OCI-LY7 (cell line): ENCODE measurements at regions not wholly inside any gene's neighbourhood (a gene's known extent, or its start where the extent isn't known, plus 50 kb on each side); places are given as distances from the start of the nearest gene placed in this dataset.

ENCODE experiments used
- BruUV-seq: library from RNA; stranded (reverse); fragments of 400-500 nt; replicated peaks from 2 replicates; lab custom pipeline; 2021; lab: Mats Ljungman, UMichigan
- CTCF ChIA-PET: fragments of 300-600 bp; sonication (Branson Sonifier 250); formaldehyde crosslinking; loops from one replicate; lab custom pipeline; 2022; ENCODE audit warnings: antibody characterized with exemption; ENCODE audit not compliant: unreplicated experiment; lab: Charles Lee
- POLR2A ChIA-PET: fragments of 300-600 bp; sonication (Branson Sonifier 250); formaldehyde crosslinking; loops from one replicate; lab custom pipeline; 2022; ENCODE audit warnings: antibody characterized with exemption; lab: Charles Lee
- DNase-seq: peaks from one replicate; pipeline ENCODE4 v3.0.0-alpha.2; 2015; ENCODE audit warnings: low spot score
- H2AFZ ChIP-seq: fragments of 200-600 bp; sonication (generic), shearing (Covaris generic); 2 replicates; pipeline ENCODE4 v1.6.1; 2014; ENCODE audit warnings: mild to moderate bottlenecking, antibody characterized with exemption, low read length, moderate library complexity
- H3K27ac ChIP-seq: fragments of 200-600 bp; sonication (generic); 2 replicates; pipeline ENCODE4 v1.5.1; 2014; ENCODE audit warnings: mixed run types, low read depth, mild to moderate bottlenecking, moderate library complexity, low read length, inconsistent platforms; ENCODE audit not compliant: poor library complexity, severe bottlenecking
- H3K36me3 ChIP-seq: fragments of 200-600 bp; sonication (generic); 2 replicates; pipeline ENCODE4 v1.6.1; 2014; ENCODE audit warnings: mild to moderate bottlenecking, antibody characterized with exemption, low read length, moderate library complexity, mixed read lengths; ENCODE audit not compliant: insufficient read depth
- H3K4me1 ChIP-seq: fragments of 200-600 bp; sonication (generic); 2 replicates; pipeline ENCODE4 v1.5.1; 2014; ENCODE audit warnings: mild to moderate bottlenecking, low read length; ENCODE audit not compliant: insufficient read depth, poor library complexity, severe bottlenecking
- H3K4me2 ChIP-seq: fragments of 200-600 bp; sonication (generic); 2 replicates; pipeline ENCODE4 v1.6.1; 2014; ENCODE audit warnings: mild to moderate bottlenecking, low read length
- H3K4me3 ChIP-seq: fragments of 200-600 bp; sonication (generic); 2 replicates; pipeline ENCODE4 v1.5.1; 2014; ENCODE audit warnings: mild to moderate bottlenecking, low read depth, low read length; ENCODE audit not compliant: poor library complexity, severe bottlenecking
- H3K79me2 ChIP-seq: fragments of 200-600 bp; sonication (generic); 2 replicates; pipeline ENCODE4 v1.6.1; 2016; ENCODE audit warnings: low read depth, mild to moderate bottlenecking, low read length, moderate library complexity, mixed read lengths; ENCODE audit not compliant: insufficient read depth
- H3K9me2 ChIP-seq: fragments of 200-600 bp; sonication (generic); 2 replicates; pipeline ENCODE4 v1.6.1; 2016; ENCODE audit warnings: mild to moderate bottlenecking, low read length, mixed read lengths; ENCODE audit not compliant: insufficient read depth
- H3K9me3 ChIP-seq: fragments of 200-600 bp; sonication (generic); 2 replicates; pipeline ENCODE4 v1.6.1; 2014; ENCODE audit warnings: mild to moderate bottlenecking, mixed run types, low read length, mixed read lengths
- H4K20me1 ChIP-seq: fragments of 200-600 bp; sonication (generic); 2 replicates; pipeline ENCODE4 v1.6.1; 2014; ENCODE audit warnings: mild to moderate bottlenecking, antibody characterized with exemption, low read length, moderate library complexity, mixed read lengths; ENCODE audit not compliant: insufficient read depth
- CTCF ChIP-seq: fragments of 200-600 bp; sonication (generic); conservative IDR thresholded peaks from 2 replicates; pipeline ENCODE4 v1.5.1; 2014; ENCODE audit warnings: mild to moderate bottlenecking, antibody characterized with exemption, low read length, moderate library complexity, mixed read lengths
- EZH2phosphoT487 ChIP-seq: fragments of 200-600 bp; sonication (generic); IDR thresholded peaks from 2 replicates; pipeline ENCODE4 v1.6.1; 2018; ENCODE audit warnings: low read depth, borderline replicate concordance, mild to moderate bottlenecking, mixed run types, antibody characterized with exemption, low read length, moderate library complexity, mixed read lengths
- intact Hi-C: fragments of 100-400 bp; cut with micrococcal nuclease; formaldehyde crosslinking; loops from one replicate; pipeline ENCODE4 v1.10.0; 2022; ENCODE audit not compliant: unreplicated experiment

DNA sequence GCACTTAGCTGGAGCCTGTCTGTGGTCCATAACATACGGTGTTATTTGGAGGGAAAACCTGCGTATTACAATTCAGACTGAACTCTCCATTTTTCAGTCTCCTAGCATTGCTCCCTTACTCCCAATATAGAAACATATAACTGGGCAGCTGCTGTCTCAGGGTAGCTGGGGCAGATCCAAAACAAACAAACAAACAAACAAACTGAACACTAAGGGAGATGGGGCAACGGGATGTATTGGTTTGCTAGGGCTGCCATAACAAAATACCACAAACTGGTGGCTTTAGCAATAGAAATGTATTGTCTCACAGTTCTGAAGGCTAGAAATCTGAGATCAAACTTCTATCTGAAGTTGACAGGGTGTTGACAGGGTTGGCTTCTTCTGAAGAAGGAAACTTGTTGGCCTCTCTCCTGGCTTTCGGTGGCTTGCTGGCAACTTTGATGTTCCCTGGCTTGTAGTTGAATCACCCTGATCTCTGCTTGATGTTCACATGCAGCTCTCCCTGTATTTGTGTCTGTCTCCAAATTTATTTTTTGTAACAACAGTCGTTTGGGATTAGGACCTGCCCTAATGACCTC is 329.3 kb upstream of the ZNF804A start:
- H3K4me1 ChIP-seq: no peaks in the 10 kb centered on the region
- H3K27ac ChIP-seq: no peak overlapping the region
- no peak overlapping the region for H3K4me2 ChIP-seq
- no peaks in the 10 kb centered on the region for H3K9me3 ChIP-seq
- no peak for DNase-seq
- no peaks in the 10 kb centered on the region for H4K20me1 ChIP-seq
- ChIA-PET POLR2A (no interaction called here), CTCF (no interaction called here)
- no peak overlapping the region for H3K4me3 ChIP-seq
- intact Hi-C loops: no loop called here
- no TSS peak for BruUV-seq
- no peaks in the 10 kb centered on the region for H3K9me2 ChIP-seq
- no peak for TF ChIP-seq EZH2phosphoT487
- TF ChIP-seq CTCF: no peak
- H2AFZ ChIP-seq: no peak overlapping the region
- no peaks in the 10 kb centered on the region for H3K79me2 ChIP-seq
- H3K36me3 ChIP-seq: no peaks in the 10 kb centered on the region

DNA sequence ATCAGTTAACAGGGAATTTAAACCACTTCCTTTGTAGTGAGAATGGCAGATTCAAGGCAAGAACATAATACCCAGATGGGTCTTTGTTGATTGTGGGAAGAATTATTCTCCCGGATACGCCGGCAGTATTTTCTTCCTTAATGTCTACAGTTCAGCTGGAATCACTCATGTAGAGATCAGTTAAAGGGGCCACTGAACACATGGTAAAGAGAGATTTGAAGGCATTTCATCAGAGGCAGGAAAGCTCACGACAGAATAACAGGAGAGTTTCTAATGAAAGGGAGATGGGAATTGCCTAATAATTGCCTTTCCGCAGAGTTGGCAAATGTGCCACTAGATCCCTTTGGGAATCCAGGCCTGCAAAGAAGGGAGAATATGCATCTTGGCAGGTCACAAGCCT is 327.7 kb upstream of the ZNF804A start:
- ChIA-PET CTCF (no interaction called here), POLR2A (no interaction called here)
- intact Hi-C loops: no loop called here
- H3K9me3 ChIP-seq: no peaks in the 10 kb centered on the region
- no peaks in the 10 kb centered on the region for H3K36me3 ChIP-seq
- H3K4me3 ChIP-seq: no peak overlapping the region
- no peak for DNase-seq
- no peak overlapping the region for H2AFZ ChIP-seq
- no peaks in the 10 kb centered on the region for H3K4me1 ChIP-seq
- H3K9me2 ChIP-seq: no peaks in the 10 kb centered on the region
- no TSS peak for BruUV-seq
- no peaks in the 10 kb centered on the region for H4K20me1 ChIP-seq
- TF ChIP-seq EZH2phosphoT487: no peak
- no peak for TF ChIP-seq CTCF
- no peak overlapping the region for H3K4me2 ChIP-seq
- H3K79me2 ChIP-seq: no peaks in the 10 kb centered on the region
- H3K27ac ChIP-seq: no peak overlapping the region

DNA sequence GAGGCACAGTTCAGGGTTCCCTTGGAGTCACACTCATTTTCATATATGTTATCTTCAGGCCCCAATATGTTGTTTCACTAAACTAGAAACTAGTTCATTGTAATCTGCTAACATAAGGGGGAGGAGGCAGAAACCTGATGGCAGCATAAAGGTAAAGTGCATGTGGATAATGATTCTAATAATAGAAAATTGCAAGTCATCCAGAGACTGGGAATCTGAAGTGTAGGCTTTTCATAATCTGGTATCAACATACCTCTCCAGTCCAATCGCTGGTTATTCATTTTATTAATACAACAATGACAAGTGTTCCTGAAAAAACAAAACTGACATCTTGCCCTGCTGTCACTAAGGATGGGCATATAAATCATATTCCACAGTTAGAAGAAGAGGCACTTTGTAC is 326.3 kb upstream of the ZNF804A start:
- no peaks in the 10 kb centered on the region for H3K79me2 ChIP-seq
- no peaks in the 10 kb centered on the region for H3K9me3 ChIP-seq
- H3K4me1 ChIP-seq: no peaks in the 10 kb centered on the region
- peak overlapping the region; percentile 23; the same call in 1 of the 2 replicates for H2AFZ ChIP-seq
- ChIA-PET POLR2A (no interaction called here), CTCF (no interaction called here)
- H3K9me2 ChIP-seq: no peaks in the 10 kb centered on the region
- DNase-seq: no peak
- no peak overlapping the region for H3K27ac ChIP-seq
- intact Hi-C loops: no loop called here
- no peaks in the 10 kb centered on the region for H4K20me1 ChIP-seq
- H3K4me2 ChIP-seq: no peak overlapping the region
- no peak for TF ChIP-seq CTCF
- TF ChIP-seq EZH2phosphoT487: no peak
- H3K36me3 ChIP-seq: no peaks in the 10 kb centered on the region
- no peak overlapping the region for H3K4me3 ChIP-seq
- BruUV-seq: no TSS peak
